HEK293T (cell line): ENCODE measurements at regions not wholly inside any gene's neighbourhood (a gene's known extent, or its start where the extent isn't known, plus 50 kb on each side); places are given as distances from the start of the nearest gene placed in this dataset.

Experiments used
- BHLHE40 ChIP-seq: fragments of 450-650 bp; IDR thresholded peaks from 2 replicates; pipeline ENCODE4 v1.6.1; 2016; ENCODE audit warnings: mild to moderate bottlenecking, moderate library complexity, borderline replicate concordance
- FOXK2 ChIP-seq: fragments of 450-650 bp; IDR thresholded peaks from 2 replicates; pipeline ENCODE4 v1.6.1; 2016; ENCODE audit warnings: mild to moderate bottlenecking
- LEF1 ChIP-seq: fragments of 450-650 bp; IDR thresholded peaks from 2 replicates; pipeline ENCODE4 v1.6.1; 2017; ENCODE audit warnings: mild to moderate bottlenecking, borderline replicate concordance
- NFRKB ChIP-seq: fragments of 450-650 bp; IDR thresholded peaks from 2 replicates; pipeline ENCODE4 v1.6.1; 2016; ENCODE audit warnings: mild to moderate bottlenecking, moderate library complexity

DNA sequence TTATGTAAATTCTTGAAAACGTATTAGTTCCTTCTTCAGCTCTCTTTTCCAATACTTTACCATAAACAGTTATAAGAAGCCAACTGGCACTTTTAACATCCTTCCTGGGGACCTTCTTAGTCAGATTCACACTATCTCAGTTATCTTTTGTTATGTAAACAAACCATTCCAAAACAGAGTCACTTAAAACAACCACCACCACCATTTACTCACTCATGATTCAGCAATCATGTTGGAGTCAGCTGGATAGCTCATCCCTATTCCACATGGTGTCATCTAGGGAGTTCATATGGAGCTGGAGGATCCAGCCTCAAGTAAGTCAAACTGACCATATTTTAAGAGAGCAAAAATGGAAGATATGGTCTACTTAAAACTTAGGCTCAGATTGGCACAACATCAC is 240.3 kb upstream of the IRX3 start:
- TF ChIP-seq FOXK2: no peak
- no peak for TF ChIP-seq NFRKB
- TF ChIP-seq BHLHE40: no peak
- no peak for TF ChIP-seq LEF1
